ENCODE measurements at regions not wholly inside any gene's neighbourhood (a gene's known extent, or its start where the extent isn't known, plus 50 kb on each side); places are given as distances from the start of the nearest gene placed in this dataset.

DNA sequence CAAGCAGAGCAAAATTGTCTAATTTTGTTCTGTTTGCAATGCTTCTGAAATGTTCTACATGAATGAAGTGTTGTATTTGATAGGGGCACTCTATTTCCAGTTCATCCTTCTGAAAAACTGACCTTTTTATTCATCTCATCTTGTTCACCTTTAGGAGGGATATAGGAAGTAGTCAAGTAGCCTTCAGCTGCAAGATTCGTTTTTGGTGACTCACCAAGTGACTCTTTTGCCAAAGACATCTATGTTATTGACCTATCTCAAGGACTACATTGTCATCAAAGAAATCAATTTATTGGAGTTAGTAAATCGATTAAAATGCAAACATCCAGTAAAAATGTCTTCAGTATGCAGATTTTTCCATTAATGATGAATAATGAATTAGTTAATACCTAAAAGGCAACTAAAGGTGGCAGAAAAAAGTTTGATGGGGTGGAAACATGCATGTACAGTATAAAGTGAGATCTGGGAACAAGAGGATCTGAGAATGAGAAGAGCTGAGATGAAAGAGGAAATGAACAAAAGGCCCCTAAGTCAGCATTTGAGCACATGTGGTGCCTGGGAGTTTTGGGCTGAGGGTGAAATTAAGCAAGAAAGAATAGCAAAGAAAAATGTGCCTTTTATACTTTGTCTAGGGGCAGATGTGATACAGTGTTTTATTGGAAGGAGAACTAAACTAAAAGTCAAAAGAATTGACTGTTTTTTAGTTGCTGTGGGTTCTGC, 255.1 kb upstream of the LINC00305 start:
- H3K4me3 ChIP-seq (replicated peaks; ENCODE audit: low read depth, low read length) = no peak overlapping the region
- DNase-seq (ENCODE audit: extremely low read depth, low read depth) = no peak
- TF ChIP-seq, protein P1, sequence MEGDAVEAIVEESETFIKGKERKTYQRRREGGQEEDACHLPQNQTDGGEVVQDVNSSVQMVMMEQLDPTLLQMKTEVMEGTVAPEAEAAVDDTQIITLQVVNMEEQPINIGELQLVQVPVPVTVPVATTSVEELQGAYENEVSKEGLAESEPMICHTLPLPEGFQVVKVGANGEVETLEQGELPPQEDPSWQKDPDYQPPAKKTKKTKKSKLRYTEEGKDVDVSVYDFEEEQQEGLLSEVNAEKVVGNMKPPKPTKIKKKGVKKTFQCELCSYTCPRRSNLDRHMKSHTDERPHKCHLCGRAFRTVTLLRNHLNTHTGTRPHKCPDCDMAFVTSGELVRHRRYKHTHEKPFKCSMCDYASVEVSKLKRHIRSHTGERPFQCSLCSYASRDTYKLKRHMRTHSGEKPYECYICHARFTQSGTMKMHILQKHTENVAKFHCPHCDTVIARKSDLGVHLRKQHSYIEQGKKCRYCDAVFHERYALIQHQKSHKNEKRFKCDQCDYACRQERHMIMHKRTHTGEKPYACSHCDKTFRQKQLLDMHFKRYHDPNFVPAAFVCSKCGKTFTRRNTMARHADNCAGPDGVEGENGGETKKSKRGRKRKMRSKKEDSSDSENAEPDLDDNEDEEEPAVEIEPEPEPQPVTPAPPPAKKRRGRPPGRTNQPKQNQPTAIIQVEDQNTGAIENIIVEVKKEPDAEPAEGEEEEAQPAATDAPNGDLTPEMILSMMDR (IDR thresholded peaks at IDR 0.05; ENCODE audit: low read depth, low read length, missing control alignments) = no peak

DNA sequence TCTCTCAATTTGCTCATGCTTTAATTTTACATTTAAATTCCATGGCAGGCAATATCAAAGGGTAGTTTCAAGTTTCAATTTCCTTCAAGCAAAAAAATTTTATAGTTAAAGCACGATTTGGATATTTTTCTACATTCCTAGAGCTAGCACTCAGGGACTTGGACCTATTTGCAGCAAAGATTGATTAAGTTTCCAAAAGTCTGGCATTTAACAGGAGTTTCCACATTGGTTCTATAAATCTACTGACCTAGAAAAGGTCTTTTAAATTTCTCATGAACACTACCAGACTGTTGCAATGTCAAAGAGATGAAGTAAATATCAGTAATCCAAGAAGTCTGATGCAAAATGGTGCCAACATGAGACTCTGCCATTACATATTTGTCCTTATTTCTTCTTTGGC, 253.7 kb upstream of the LINC00305 start:
- no peak overlapping the region for H3K4me3 ChIP-seq (replicated peaks; ENCODE audit: low read depth, low read length)
- no peak for DNase-seq (ENCODE audit: extremely low read depth, low read depth)
- TF ChIP-seq, protein P1 (IDR thresholded peaks at IDR 0.05; ENCODE audit: low read depth, low read length, missing control alignments) = no peak

DNA sequence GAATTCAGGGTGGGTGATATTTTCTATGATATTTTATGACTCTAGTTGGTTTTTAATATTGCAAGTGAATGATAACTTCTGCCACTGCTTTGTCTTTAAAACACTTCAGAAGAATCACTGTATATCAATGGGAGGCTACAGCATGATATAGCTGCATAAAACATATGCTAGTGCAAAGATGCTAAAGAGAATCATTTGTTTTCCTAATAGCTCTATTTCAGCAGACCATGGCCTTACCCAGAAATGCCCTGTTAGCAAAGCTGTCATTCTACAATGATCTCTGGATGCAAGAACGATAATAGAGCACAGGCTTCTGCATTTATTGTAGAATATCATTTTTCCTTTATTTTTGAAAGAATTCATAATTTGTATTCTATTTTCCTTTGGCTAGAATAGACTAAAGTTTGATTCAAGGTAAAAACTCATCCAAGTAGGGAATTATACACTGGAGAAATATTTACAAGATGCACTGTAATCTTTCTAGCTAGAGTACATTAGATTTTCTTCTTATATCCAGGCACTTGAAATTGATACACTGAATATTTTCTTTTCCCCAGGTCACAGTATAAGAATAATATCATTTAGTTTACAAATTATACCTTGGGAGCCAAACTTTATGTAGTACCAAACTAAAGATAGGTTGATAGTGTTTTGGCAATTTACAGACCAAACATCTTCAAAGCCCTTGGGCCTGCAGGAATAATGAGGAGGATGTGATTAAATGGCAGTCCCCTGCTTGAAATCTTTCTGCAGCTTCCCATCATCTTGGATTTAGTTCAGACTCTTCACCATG, 252.6 kb upstream of the LINC00305 start:
- no peak for DNase-seq (ENCODE audit: extremely low read depth, low read depth)
- no peak overlapping the region for H3K4me3 ChIP-seq (replicated peaks; ENCODE audit: low read depth, low read length)
- TF ChIP-seq, protein P1 (IDR thresholded peaks at IDR 0.05; ENCODE audit: low read depth, low read length, missing control alignments) = no peak

DNA sequence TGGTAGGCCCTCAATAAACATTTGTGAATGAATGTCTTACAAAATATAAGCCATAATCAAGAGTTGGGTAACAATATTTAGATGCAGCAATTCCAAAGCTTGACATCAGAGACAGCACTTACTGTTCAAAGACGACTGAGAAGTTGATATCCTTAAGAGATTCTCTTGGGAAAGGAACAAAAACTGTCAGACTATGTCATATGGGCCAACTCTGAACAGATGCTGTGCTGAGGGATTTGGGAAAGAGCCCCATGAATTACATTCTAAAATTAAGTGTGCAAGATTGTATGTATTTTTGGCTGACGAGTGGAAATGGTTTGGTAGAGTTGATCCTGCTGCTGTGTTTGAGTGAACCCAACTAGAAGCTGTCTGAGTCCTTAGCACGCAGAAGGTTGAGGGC, 250.7 kb upstream of the LINC00305 start:
- H3K4me3 ChIP-seq (replicated peaks; ENCODE audit: low read depth, low read length) = no peak overlapping the region
- TF ChIP-seq, protein P1 (IDR thresholded peaks at IDR 0.05; ENCODE audit: low read depth, low read length, missing control alignments) = no peak
- DNase-seq (ENCODE audit: extremely low read depth, low read depth) = no peak

DNA sequence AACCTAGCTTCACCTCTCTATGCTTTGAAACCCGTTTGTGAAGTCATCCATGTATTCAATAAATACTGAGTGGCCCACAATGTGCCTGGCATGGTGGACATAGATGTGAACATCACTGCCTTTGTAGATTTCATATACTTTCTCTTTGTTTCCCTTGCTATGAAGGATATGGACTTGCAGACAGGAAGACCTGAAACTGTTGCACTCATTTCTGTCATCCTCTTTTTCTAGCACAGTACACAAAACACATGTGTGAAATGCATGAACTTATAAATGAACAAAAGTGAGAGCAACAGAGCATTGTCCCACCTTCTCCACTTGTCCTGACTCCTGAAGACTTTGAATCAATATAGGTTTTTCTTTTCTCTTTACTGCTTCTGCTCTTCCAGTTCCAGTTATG, 249.4 kb upstream of the LINC00305 start:
- no peak overlapping the region for H3K4me3 ChIP-seq (replicated peaks; ENCODE audit: low read depth, low read length)
- DNase-seq (ENCODE audit: extremely low read depth, low read depth) = no peak
- TF ChIP-seq, protein P1 (IDR thresholded peaks at IDR 0.05; ENCODE audit: low read depth, low read length, missing control alignments) = no peak

DNA sequence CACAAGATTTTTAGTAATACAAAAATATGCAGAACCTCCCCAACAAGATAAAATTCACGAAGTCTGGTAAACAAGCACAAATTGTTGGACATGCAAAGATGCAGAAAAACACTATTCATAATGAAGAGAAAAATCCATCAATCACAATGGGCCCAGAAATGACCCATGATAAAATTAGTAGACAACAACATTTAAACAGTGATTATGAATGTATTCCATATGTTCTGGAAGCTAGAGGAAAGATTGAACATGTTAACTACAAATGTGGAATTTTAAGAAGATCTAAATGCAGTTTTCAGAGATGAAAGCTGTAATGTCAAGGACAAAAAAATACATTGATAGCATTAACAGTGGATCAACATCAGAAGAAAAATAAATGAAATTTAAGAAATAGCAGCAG, 243.3 kb upstream of the LINC00305 start:
- H3K4me3 ChIP-seq (replicated peaks; ENCODE audit: low read depth, low read length) = no peak overlapping the region
- TF ChIP-seq, protein P1 (IDR thresholded peaks at IDR 0.05; ENCODE audit: low read depth, low read length, missing control alignments) = no peak
- no peak for DNase-seq (ENCODE audit: extremely low read depth, low read depth)
